GM19468 (cell line): ENCODE measurements at regions not wholly inside any gene's neighbourhood (a gene's known extent, or its start where the extent isn't known, plus 50 kb on each side); places are given as distances from the start of the nearest gene placed in this dataset.
"Not testable (repeated sequence)": the region's sequence is repeated elsewhere in the genome, so short reads cannot be mapped to it uniquely, and the experiment has no call there.

Experiments
- ATAC-seq: cut with Tn5 transposase; IDR thresholded peaks from one replicate; pipeline ENCODE4 v1.9.1; 2021; ENCODE audit warnings: mild to moderate bottlenecking, moderate library complexity, moderate number of reproducible peaks; ENCODE audit not compliant: unreplicated experiment; ENCODE audit errors: extremely low read depth

DNA sequence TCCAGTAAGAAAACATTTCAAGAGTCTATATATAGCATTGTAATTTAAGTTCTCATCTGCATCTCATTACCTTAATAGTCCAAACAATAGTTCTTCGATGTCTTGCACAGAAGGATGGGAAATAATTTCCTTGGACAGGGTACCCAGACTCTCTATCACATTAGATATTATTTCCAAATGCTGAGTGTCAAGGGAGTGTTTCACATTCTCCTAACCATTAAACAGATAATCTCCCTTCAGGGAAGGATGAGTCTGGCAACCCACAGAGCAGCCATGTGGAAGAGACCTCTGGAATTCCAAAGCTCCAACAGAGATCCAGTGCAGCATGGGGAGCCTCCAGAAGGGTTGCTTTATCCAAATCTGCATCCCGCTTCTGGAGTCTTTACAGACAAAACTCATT lies 89.6 kb downstream of the FZD1 start:
- no peak for ATAC-seq

DNA sequence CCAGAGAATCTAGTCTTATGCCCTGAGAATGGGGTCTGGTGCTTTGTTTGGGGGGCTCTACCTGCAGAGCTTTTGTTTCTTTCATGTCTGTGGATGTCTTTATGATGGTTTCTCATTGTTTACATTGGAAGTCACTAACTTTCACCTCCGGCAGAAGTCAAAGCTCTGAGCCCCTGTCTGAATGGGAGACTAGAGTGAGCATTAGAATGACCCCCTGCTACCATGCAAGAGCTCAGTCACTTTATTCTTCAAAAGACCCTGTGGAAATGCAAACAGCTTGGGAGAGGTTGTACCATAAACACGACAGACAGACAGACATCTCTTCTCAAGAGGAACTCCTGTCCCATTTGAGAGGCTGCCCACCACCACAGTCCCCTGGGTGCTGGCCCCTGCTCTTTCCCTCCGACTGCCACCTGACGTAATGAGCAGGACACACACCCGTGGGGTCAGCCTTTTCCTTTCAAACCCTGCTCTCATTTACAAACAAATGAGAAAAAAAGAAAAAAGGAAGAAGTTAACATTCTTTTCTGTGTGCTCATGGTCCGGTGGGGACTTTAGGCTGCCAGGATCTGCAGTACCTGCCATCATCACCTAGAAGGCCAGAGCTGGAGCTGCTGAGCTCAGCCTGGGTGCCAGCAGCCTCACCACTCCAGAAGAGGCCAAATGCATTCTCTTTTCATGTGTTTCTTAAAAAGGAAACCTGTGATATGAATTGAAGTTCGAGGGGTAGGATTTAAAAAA lies 91.6 kb downstream of the FZD1 start:
- no peak for ATAC-seq

DNA sequence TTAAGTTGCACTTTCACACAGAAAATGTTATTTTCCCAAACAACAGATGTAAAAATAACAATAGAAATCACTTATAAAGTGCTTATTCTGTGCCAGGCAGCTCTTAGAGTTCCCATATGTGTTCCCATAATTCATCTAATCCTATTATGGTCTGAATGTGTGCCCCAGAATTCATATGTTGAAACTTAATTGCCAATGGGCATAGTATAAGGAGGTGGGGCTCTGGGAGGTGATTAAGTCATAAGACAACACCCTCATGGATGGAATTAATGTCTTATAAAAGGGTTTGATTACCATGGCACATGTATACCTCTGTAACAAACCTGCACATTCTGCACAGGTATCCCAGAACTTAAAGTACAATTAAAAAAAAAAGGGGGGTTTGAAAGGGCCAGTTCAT lies 92.7 kb downstream of the FZD1 start:
- no peak for ATAC-seq

DNA sequence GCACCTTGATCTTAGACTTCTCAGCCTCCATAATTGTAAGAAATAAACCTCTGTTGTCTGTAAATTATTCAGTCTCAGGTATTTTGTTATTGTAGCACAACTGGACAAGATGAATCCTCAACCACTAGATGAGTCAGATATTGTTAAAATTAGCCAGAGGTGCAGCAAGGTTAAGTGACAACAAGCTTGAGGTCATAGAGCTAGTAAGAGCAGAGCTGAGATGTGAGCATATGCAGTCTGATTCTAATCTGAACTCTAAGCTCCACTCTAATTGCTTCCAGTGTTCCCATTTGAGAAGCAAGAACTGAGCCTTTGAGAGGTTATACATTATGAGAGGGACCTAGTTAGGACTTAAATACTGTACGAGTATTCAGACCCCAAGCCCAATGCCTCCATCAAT lies 93.1 kb downstream of the FZD1 start:
- no peak for ATAC-seq

DNA sequence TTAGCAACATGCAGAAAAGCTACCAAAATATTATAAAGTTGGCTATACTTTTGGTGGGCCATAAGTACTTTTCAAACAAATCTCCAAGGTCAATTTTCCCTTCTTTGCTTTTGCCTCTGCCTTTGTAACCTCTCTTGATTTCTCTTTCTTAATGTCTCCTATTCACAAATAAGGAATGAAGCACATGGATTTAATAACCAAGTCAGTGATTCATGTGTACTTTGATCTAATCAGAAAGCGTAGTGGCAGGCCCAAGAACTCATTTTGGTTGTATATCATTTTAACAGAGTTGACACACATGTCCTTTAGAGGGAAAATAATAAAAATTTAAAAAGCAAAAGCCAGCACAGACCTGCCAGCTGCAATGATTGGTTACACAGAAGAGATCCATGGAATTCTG lies 93.7 kb downstream of the FZD1 start:
- ATAC-seq = no peak

DNA sequence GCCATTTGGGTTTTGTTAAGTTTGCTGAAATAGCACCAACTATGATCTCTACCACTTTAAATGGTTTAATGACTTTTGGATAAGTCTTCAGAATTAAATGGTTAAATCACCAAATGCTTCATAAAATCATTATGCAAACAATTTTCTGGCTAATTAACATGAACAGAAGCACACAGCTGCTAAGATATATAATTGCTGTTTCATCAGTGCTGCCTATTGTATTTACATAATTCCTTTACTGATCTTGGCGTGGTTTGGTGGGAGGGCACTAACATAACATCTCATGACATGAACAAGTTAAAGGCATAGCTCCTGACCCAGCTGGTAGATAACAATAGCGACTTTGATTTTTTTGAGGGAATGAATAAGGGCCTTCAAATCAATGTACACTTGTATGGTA lies 94.1 kb downstream of the FZD1 start:
- ATAC-seq = no peak

DNA sequence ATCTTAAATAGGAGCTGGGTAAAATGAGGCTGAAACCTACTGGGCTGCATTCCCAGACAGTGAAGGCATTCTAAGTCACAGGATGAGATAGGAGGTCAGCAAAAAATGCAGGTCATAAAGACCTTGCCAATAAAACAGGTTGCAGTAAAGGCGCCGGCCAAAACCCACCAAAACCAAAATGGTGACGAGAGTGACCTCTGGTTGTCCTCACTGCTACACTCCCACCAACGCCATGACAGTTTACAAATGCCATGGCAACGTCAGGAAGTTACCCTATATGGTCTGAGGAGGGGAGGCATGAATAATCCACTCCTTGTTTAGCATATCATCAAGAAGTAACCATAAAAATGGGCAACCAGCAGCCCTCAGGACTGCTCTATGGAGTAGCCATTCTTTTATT lies 100.9 kb downstream of the FZD1 start:
- not testable (repeated sequence) for ATAC-seq

DNA sequence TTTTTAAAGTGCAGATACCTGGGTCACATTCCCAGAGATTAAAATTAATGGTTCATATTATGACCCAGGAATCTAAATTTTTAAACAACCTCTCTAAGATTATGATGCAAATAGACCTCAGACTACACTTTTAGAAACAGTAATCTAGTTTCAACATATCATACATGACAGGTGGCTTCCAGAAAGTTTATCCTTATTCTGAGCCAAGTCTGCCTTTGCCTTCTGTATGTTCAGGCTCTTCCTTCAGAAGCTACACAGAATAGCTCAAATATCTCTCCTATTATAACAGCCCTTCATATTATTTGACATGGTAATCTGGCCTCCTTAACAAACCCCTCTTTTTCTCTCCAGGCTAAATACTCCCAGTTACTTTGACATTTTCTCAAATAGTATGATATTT lies 101.9 kb downstream of the FZD1 start:
- ATAC-seq = no peak

DNA sequence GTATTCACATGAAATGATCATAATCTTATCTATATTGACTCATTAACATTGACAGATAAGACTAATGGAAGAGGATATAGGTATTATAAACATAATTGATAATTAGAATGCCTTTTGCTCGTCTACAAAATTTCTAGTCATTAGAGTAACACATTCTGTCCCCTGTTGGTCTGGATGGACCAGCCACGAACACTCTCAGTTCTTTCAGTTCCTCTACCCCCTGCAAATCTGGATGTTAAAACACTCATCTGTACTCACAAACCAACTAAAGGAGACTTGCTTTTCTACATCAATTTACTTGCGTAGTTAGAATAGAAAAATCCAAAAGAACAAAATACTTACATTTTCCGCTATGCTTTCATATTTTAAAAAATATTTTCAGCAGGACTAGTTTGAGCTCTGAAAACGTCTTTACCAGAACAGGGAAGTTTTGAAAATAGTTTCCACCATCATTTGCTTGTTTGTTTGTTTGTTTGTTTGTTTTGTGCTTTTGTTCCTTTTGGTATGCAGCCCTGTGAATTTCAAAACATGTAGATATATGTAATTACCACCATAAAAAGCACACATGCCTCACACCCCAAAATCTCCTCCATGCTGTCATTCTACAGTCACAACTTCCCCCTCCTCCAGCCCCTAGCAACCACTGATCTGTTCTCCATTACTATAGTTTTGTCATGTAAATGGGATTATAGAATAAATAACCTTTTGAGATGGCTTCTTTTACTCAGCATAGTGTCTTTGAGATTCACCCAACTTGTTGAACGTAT lies 103.8 kb downstream of the FZD1 start:
- no peak for ATAC-seq

DNA sequence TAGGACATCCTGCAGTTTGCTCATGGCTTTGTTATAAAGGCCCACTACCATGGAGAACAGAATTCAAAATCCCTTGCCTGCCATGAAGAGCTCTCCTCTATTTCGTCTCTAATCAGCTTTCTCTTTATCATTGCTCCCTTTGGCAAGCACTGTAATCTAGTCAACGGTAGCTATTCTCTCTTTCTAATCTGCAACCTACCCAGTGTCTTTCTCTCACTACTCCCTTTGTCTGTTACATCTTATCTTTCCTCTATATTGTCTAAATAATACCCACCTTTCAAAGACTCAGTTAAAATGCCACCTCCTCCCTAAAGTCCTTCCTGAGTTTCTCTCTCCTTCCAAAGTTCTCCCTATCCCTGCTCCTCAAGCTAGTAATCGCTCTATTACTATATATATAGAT lies 108.1 kb downstream of the FZD1 start:
- ATAC-seq = no peak

DNA sequence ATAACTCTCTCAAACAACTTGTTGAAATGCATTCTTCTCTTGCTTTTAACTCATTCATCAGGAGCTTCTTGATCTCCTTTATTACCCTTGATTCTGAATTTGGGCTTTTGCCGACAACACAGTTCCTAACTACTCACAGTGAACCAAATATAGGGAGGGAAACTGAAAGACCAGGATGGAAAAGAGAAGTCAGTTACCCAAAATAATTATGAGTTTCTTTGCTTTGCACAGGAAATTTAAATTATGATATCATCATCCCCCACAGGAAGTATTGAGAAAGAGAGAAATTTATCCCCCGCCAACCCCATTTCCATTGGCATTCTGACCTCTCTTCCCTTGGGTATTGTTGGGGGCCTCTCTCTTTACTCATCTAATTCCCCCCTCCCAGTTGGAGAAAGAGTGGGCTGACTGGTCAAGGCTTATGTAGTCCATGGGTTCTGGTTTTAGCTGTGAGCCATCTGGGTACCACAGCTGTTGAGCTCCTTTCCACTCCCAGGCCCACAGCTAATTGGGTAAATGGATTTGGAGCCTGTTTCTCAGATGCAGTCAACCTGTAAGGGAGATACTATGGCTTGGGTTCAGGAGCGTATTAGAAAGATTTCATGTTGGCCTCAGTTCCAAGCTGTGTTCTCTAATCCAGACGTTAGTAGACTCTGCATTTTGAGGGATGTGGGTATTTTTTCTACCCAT lies 109.0 kb downstream of the FZD1 start:
- no peak for ATAC-seq

DNA sequence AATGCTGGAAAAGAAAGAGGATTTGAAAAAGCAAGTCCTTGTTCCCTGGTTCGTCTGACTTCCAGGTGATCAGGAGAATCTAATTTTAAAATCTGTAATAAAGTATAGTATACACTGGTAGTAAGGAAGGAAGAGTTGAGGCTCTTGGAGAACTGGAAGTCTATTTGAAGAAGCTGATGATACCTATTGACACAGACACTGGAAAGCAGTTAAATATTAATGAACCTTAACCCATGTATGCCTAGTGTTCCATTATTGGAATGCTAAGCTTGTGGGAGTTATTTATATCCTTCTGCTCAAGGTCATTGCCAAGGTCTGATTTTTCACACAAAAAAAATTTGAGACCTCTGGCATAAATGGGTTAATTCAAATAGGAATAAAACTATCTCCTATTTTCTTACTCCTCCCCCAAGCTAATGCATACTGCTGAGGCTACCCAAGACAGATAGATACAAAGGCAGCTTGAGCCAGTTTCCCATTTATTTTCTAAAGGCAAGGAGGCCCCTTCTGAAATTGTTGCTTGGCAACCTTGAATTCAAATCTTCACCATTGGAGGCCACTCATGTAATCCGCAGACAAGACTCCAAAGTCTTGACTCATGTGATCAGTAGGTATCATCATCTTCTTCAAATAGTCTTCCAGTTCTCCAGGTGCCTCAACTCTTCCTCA lies 110.2 kb downstream of the FZD1 start:
- no peak for ATAC-seq

DNA sequence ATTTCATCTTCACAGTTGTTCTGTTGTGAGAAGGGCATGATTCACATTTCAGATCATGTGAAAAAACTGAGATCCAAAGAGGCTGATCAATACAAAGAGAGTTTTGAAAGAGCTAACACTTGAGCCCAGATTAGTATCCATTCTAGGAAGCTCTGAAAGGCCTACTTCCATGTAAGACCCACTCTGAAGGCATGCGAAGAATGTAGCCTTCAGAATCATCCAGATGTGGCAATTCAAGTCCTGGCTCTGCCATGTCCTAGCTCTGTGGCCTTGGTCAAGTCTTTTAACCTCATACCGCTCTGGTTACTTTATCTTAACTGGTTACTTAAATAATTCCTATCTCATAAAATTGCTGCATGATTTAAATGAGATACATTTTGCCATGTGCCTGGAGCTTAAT lies 111.1 kb downstream of the FZD1 start:
- ATAC-seq = no peak

DNA sequence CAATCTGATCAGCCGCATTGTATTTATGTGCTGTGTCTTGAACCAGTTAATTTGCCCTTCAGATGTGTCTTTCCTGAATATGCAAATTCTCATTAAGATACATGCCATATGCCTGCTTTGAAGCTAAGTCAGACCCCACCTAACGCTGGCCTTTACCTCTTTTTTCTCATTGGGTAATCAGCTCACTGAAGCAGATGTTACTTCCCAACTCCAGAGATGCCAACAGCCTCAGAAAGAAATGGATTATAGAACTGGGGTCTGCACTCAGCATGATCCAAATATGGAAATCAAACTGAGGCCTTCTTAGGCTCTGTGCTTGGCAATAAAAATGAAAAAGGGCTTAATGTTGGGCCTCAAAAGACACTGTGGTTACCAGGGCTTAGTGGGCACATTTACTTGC lies 113.9 kb downstream of the FZD1 start:
- no peak for ATAC-seq

DNA sequence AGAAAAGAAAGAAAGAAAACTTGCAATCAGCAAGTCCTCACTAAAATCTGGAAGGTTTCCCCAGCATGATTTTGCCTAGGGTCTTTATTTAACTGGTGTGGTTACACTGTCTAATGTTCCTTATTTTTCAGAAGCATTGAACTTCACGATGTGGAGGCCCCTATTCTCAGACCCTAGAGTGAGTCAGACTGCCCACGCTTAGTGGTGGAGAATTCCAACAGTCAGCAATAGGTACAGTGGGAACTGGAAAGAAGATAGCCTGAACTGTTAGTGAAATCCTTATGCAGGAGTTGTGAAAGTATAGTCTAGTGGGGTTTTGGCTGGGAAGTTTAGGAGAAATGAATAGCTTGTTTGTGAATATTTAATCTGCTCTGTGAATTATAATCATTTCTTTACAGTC lies 115.0 kb downstream of the FZD1 start:
- ATAC-seq = no peak

DNA sequence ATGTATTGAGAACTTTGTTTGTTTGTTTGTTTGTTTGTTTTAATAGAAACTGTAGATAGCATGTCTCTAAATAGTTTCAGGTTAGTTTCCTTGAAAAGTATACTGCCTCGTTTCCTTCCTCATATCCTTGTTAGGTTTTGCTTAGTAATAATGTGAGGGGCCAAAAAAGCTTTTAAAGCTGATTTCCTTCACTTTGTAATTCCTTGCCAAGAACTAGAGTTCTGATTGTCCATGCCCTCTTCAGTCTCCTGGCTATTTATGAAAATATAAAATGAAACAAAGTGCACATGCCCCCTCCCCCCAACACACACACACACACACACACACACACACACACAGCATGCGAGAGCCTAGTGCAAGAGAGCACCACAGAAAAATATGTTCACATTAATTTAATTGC lies 115.8 kb downstream of the FZD1 start:
- ATAC-seq = no peak

DNA sequence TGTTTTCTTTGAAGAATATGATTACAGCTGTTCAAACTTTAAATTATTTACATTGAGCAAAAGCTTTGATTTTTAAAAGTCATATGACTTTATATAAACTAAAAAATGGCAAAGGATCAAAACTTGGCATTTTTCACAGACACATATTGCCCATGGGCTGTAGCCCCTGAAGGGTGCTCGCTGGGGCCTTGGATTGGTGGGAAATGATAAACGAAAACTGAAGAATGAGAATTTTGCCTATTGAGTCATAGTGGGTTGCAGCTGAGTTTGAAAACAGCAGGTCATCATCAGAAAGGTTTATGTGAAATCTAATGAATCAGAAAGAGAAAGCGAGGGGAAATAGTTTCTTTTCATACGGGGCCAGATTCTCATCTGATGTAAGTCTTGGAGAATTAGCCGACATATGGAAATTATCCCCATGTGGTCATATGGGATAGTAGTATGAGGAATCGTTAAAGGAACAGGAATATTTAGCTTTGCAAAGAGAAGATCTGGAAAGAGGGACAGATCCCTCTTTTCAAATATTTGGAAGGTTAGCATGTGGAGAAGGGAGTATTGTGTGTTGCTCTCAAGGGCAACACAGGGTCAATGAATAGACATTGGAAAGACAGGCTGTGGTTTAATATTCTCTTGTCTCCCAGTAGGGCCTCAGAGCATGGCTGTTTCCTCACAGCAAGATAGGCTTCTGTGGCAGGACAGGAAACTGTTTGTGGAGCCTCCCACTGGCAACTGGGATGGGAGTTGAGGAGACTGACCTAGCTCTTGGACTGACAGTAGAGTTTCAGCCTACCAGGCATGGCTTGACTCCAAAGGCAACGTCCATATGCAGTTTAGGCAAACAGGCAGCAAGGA lies 119.0 kb downstream of the FZD1 start:
- ATAC-seq = no peak

DNA sequence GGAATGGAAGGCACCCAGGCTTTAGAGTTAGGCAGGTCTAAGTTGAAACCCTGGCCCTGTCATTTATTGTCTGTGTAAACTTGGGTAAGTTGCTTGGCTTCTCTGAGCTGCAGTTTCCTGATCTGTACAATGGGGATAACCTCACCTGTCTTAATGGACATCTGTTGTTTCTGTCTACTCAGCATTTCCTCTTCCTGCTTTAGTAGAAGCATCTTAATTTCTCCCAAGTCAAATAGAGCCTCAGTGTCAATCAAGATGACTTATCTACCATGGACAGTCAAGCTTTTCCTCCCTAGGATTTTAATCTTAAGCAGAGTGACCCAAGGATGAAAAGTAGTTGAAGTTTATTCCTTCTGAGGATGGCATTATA lies 119.7 kb downstream of the FZD1 start:
- ATAC-seq = no peak

DNA sequence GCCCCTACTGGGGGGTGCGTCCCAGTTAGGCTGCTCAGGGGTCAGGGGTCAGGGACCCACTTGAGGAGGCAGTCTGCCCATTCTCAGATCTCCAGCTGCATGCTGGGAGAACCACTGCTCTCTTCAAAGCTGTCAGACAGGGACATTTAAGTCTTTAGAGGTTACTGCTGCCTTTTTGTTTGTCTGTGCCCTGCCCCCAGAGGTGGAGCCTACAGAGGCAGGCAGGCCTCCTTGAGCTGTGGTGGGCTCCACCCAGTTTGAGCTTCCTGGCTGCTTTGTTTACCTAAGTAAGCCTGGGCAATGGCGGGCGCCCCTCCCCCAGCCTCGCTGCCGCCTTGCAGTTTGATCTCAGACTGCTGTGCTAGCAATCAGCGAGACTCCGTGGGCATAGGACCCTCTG lies 130.5 kb downstream of the FZD1 start:
- ATAC-seq = not testable (repeated sequence)

DNA sequence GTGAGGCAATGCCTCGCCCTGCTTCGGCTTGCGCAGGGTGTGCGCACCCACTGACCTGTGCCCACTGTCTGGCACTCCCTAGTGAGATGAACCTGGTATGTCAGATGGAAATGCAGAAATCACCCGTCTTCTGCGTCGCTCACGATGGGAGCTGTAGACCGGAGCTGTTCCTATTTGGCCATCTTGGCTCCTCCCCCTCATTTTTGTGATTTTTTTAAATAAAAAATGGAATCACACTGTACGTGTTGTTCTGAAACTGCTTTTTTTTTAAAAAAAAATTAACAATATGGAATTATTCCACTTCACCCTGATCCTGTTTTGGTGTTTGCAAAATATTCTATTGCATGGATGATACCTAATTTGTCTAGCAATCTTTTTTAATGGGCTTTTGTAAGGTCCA lies 131.1 kb downstream of the FZD1 start:
- ATAC-seq = not testable (repeated sequence)
